ENCODE measurements at regions not wholly inside any gene's neighbourhood (a gene's known extent, or its start where the extent isn't known, plus 50 kb on each side); places are given as distances from the start of the nearest gene placed in this dataset.

DNA sequence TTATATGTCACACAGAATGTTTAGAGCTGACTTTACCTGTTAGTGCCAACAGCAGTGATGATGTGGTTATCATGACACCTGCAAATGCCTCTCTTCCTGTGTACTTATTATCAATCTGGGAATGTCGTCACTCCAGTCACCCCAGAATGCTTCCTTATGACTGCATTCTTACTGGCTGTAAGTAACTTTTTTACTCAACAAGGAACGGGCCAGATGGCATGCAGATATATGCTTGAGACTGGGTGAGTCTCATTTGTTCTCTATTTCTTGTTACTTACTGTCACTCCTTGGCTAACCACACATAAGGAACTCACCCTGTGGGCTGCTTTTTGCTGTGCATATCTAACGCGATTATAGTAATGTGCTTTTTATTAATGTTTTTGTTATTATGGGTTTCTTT, 385.5 kb upstream of the MEF2C start:
- no peak for DNase-seq (ENCODE audit: low read depth)

DNA sequence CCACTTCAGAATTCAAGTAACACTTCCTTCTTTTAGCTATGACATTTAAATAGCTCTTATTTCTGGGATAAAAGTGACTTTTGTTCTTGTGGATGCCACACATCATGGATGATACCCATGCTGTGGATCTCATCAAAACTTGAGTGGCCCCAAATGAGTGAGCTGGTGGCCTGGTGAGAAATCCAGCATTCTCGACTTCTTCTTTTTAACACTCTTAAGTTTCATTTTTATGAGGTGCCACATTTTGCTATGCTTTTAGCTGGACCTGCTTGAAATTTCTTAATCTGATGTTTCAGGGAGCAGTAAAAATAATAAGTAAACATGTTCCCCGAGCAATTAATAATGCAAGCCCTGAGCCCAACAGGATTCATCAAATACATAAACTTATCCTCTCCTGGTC, 384.8 kb upstream of the MEF2C start:
- DNase-seq (ENCODE audit: low read depth) = no peak

DNA sequence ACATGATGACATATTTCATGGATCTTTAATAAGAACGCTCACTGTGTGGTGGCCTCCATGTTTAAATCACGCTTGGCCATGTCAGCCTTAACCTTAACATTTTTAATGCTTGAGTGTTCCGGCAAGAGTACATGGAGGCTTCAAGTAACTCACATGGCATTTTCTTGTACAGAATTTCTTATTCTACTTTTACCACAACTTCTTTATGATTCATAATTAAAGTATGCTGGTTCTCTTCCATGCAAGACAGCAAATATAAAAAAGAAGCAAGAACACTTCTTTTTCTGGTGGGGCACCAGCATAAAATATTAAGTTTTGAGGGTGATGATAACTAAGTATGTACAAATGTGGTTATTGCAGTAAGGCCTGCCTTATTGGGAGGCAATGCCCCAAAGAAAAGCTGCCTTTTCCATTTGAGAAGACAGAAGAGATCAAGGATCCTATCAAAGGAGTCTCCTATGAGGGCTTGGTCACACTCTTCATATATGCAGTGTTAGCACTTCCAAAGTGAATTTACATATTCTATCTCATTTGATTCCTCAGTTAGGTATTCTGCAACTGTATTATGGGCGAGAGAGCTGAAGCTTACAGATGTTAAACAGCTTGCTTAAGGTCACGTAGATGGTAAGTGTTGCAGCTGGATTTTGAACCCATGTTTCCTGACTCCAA, 382.7 kb upstream of the MEF2C start:
- DNase-seq (ENCODE audit: low read depth) = no peak

DNA sequence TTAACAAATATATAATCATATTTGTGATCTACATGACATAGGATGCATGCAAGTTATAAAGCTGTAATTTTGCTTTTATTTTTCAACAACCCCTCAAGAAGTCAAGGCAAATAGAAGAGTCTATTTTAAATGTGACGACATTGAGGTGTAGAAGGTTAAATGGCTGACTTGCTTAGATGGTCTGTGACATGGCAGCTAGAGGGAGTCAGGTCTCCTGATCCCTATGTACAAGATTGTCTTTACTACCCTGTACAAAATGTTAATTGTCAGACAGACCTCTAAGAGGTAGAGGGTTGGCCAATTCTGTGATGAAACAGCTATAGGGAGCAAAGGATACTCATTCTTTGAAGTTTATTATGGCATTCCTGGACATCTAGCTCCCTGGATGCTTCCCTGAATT, 380.9 kb upstream of the MEF2C start:
- DNase-seq (ENCODE audit: low read depth) = no peak

DNA sequence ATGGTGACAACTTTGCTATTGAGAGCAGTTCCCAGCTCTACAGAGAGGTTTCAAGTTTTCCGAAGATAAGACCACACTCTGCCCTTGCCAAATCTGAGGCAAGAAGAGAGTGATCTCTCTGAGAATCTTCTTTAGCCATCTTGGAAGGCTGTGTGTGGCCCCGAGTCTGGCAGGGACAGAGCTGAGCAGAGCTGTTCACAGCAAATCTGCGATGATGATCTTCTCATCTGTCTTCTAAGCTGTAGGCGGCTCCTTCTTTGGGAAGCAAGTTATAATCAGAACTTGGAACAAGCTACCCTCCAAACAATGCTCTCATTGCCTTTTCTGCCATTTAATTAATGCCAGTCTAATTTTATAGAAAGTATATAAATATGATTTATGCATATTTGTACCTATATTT, 379.0 kb upstream of the MEF2C start:
- no peak for DNase-seq (ENCODE audit: low read depth)

DNA sequence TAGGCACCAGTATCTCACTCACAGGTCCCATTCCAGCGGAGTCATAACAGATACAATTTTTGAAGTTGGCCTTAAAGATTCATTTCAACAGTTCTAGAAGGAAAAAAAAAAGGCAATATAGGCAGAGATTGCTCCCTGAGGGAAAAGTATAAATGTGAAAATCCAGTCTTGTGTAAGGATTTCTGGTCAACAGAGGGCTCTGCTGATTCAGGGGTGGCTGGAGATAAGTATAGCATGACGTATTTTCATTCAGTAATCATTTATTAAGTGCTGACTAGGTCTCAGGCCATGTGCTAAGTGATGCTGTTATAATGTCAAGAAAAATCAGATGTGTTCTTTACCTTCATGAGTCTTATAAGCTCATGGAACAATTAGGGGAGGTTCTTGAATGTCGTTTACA, 377.3 kb upstream of the MEF2C start:
- no peak for DNase-seq (ENCODE audit: low read depth)

DNA sequence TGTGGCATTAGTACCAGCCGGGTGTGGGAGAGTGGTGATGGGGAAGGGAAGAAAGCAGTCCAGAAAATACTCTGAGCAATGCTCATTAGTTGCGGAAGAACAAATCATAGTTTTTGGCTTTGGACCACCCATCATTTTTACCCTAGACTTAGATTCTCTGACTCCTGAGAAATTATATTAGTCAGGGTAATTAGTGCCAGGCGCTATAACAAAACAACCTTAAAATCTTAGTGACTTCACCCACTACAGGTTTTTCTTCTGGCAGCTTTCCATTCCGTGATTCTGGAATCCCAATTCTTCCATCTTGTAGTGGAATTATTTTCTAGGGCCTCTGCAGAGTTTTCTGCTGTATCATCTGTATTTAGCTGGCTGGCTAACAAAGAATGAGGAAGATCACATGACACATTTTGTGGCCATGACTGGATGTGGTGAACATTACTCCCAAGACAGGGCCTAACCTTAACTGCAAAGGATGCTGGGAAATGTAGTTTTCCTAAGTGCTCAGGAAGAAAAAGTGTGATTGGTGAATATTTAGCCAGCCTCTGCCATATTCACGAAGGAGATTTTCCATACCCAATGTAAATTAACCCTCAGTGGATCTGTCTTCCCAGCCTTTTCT, 373.0 kb upstream of the MEF2C start:
- DNase-seq (ENCODE audit: low read depth) = no peak

DNA sequence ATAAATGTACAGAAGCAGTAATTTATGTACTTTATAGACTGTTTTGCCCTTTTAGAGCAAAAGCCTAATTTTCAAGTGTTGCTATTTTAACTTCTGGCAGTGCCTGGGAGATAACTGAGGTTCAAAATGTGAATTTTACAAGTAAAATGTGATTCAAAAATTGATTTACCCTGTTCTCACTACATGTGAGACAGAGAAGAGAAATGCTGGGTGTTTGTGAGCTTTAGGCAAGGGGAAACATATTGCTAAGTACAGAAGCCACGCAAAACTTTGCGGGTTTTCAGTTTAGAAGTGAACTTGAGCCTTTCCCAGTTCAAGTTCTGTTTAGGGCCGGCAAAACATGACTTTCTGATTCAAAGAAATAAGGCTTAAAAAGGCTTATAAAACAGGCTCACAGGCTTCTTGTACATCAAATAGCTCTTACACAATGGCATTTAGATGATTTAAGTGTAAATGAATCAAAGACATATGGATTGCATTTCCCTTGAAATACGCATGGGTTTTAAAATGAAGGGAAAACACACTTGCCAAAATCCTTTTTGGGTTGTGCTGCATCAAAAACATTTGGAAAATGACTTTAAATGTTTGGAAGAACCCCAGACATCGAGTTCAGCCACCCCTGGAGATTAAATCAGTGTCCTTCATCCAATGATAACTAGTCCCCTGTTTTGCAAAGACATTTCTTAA, 370.8 kb upstream of the MEF2C start:
- DNase-seq (ENCODE audit: low read depth) = no peak

DNA sequence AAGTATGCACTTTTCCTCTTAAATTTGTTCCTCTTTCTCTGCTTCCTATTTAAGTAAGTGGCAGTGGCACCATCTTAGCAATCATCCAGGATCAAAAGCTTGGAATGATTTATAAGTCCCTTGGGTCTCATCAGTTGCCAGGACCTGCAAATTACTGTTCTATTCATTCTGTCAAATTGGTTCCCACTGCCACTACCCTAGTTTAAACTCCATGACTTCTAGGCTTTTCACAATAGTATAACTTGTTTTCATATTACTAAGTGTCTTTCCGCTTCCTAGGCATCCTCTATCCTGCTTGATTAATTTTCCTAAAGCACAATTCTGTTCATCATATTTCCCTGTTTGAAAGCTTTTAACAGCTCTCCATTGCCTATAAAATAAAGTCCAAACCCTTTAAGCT, 363.9 kb upstream of the MEF2C start:
- DNase-seq (ENCODE audit: low read depth) = no peak

DNA sequence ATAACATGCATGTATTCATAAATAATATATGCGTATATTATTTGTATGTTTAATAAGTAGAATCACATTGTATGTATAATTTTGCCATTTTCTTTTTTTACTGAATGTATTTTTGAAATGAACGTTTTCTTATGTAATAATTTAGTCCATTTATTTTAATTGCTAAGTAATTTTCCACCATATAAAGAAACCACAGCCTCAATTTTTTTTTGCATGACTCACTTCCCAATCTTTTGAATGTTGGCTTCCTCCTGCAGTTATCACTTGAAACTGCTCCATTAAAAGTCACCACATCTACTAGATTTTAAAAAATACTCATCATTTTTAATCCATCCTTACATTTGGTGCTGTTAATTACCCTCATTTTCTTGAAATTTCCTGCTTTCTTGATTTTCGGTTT, 363.3 kb upstream of the MEF2C start:
- DNase-seq (ENCODE audit: low read depth) = no peak

DNA sequence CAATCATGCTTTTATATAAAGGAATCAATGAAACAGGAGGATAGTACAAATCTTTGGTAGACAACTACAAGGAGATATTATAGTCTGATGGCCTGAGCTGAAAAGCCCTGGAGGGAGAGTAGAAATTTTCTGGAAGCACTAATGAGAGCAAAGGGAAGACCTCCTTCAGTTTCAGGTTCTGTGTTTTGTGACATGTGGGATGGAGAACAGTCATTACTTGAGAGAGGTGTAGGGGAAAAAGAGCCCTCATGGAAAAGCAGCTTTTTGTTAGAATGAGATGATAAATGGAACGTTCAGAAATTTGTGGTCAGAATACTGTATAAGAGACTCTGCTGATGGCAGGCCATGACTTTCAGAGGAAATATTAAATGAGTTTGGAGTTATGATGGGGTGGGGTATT, 360.6 kb upstream of the MEF2C start:
- no peak for DNase-seq (ENCODE audit: low read depth)

DNA sequence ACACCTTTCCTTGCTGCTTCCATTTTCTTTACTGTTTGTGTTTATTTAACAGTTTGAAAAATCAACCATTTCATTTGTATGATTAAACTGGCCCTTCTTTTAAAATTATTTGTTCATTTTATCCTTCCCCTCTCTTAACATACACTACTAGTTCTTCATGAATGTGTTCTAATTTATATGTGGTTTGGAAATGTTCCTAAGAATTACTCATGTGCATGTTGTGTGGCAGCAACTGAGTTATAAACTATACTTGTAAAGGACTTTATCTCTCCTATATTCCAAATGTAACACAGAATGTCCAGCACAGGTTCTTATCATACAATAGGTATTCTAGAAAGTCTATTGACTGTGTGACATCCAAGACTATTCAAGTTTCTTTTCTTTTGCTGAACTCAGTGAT, 358.2 kb upstream of the MEF2C start:
- no peak for DNase-seq (ENCODE audit: low read depth)

DNA sequence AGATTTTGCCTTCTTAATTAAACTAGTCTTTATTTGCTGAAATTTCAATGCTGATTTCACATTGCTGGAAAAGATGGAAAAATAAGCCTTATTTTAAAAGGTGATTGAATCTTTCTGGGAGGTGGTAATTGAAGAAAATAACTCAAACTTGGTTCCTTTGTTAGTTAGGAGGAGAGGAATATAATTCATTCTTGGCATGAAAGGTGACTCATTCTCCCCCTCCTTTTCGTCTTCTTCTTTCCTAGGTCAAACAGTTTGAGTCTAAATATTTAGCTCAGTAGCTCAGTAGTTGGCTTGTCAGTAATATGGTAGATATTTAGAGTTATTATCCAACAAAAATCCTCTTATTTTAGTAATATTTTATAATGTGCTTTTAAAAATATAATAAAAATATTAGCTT, 353.9 kb upstream of the MEF2C start:
- DNase-seq (ENCODE audit: low read depth) = no peak

DNA sequence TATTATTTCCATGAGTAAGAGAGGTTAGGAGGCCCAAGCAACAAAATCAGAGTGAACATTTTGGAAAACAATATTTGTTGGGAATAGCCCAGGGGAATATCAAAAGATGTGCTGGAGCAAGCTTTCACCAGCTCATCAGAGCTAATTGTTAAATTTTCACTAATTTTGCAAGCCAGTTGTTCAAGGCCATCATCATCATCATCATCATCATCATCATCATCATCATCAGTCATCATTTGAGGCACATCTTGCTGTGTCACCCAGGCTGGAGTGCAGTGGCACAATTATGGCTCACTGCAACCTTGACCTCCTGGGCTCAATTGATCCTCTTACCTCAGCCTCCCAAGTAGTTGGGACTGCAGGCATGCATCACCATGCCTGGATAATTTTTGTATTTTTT, 350.5 kb upstream of the MEF2C start:
- DNase-seq (ENCODE audit: low read depth) = no peak

DNA sequence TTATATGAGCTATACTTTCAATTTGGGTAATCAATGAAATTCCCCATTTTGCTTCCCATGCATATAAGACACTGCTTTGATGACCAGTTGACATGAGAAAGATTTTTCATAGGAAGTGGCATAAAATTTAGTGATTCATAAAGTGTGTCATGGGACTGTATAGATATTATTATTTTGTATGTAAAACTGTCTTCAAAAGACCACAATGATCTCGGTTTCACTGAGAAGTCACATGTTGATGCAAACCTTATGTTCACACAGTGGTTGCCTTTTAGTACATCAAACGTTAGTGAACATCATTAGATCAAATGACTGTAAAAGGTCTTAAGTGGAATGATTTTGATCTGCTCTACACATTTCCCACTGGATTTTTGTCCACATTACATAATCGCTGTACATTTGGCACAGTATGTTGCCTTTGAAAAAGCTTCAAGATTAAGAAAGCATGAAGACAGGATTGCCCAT, 349.2 kb upstream of the MEF2C start:
- DNase-seq (ENCODE audit: low read depth) = no peak

DNA sequence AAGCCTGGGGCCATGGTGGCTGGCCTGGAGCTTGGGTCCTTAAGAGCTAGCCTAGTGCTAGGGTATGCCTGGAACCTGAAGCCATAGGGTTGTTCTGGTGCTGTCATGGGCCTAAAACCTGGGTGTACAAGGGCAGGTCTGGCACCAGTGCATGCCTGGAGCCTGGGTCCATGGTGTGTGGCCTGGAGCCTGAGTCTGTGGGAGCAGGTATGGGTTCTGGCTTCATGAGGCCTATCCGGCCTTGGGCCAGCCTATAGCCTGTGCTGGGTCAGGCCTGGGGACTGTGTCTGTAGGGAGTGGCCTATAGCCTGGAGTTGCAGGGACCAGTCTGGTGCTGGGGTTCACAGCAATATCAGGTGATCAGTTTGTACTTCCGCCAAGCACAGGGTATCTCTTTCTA, 347.2 kb upstream of the MEF2C start:
- no peak for DNase-seq (ENCODE audit: low read depth)

DNA sequence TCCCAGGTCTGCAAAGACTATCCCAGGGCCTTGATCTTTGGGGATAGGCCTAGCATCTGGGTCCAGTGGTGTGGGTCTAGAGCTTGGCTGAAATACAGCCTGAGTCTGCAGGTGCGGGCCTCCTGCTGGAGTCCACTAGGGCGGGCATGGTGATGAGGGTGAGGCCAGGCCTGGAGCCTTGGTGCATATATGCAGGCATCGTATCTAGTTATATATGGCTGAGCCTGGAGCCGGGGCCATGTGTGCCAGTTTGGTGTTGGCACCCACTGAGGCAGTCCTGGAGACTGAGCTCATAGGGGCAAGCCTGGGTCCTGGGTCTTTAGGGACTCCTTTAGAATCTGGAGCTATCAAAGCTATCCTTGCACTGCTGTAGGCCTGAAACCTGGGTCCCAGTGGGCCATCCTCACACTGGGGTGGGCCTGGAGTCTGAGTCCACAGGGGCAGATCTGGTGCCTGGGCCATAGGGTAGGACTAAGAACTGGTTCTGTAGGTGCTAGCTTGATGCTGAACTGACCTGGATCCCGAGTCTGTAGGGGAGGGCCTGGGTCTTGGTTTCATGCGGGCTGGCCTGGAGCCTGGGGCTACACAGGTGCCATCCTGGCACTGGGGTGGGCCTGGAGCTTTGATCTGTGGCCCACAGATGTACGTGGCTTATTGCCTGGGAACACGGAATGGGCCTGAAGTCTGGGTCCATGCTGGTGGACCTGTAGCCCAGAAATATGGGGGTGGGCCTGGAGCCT, 346.5 kb upstream of the MEF2C start:
- no peak for DNase-seq (ENCODE audit: low read depth)

DNA sequence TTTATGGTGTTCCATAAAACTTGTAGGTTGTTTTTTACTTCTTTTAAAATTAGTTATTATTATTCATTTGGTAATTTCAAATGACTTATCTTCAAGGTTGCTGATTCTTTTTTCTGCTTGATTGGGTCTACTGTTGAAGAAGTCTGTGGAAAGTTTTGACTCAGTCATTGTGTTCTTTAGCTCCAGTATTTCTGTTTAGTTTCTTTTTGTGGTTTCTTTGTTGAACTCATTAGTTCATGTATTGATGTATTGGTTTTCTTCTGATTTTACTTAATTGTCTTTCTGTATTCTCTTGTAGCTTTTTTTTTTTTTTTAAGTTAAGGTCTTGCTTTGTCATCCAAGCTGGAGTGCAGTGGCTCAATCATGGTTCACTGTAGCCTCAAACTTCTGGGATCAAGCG, 345.4 kb upstream of the MEF2C start:
- no peak for DNase-seq (ENCODE audit: low read depth)

DNA sequence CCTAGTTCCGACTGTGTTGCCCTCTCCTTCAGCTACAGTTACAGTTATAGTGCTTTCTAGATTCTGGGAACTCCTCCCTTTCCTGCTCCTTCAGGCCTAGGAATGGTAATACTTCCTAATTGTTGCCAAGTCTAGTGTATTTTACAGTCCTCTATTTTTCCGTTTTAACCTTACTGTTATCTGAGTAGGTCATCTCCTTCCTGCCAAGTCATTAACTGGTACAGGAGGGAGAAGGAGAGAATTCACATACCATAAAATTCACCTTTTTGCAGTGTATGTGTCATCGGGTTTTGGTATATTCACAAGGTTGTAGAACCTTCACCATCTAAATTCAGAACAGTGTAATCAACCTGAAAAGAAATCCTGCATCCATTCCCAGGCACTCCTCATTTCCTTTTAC, 335.4 kb upstream of the MEF2C start:
- DNase-seq (ENCODE audit: low read depth) = no peak

DNA sequence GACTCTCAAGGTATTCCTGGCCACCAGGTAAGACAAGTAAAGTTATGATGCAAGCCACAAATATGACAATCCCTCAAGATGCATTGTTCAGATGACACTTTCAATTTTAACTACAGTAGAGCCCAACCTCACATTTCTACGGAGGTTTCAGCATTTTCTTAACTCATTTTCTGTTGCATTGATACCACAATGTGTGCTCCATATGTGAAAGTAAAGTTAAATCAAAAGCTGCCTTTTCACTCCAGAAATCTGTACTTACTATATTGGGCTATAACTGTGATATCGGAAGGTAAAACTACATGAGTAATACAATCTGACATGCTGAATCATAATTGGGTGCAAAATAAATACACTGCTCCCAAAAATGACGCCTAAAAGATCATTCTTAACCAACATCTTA, 333.6 kb upstream of the MEF2C start:
- DNase-seq (ENCODE audit: low read depth) = no peak

DNA sequence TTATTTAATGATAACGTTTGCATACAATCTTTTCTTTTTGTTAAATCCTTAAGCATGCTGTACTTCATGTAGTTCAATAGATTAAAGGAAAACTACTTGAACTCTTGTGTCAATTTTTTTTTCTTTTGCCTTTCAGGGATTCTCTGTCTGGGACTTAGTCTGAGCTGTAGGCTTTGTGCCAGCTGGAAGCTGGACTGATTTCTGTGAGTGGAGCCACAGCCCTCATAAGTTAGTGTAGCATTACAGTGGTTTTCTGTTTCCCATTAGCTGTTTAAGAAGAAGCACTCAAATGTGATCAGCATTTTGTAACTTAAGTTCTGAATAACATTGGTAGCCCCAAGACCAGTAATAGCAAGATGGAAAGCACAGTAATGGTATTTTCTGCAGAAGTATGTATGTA, 330.6 kb upstream of the MEF2C start:
- DNase-seq (ENCODE audit: low read depth) = no peak

DNA sequence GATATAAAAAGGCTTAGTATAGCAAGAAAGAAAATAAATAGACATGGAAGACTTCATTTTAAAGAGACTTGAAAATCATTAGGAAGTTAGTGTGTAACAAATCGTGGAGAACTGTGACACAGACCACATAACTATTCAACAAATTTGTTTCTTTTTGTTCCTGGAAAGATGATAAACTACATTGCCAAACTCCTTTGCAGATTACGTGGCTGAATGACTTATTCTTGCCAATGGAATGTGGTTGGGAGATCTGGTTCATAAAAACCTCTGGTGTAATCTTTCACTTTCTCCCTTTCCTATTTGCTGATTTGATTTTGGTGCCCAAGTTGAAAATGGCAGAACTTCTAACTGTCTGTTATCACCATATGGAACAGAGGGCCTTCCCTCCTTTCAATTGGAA, 328.9 kb upstream of the MEF2C start:
- no peak for DNase-seq (ENCODE audit: low read depth)

DNA sequence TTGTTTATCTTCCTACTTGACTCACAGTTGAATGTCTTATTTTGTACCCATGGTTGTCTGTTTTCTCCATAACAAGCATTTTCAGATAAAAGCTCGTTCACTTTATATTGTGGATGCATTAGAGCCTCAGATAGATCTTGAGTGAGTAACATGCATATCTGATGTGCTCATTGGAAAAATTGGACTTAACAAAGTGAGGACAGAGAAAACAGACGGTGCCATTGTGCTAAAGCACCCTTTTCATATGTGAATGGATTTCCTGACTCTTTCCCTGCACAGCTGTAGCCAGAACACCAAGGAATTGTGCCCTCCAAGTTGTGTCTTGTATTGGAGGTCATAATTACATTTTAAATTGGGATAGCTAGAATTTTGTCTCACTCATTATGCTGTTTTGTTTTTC, 325.8 kb upstream of the MEF2C start:
- no peak for DNase-seq (ENCODE audit: low read depth)
